Cerebellar nuclear complex (tissue), 1 donor: ENCODE measurements at regions not wholly inside any gene's neighbourhood (a gene's known extent, or its start where the extent isn't known, plus 50 kb on each side); places are given as distances from the start of the nearest gene placed in this dataset.

ENCODE experiments used
- DNase-seq, 2 experiments: peaks; one replicate each; lab custom pipeline; 2025; lab: John Stamatoyannopoulos, UW

DNA sequence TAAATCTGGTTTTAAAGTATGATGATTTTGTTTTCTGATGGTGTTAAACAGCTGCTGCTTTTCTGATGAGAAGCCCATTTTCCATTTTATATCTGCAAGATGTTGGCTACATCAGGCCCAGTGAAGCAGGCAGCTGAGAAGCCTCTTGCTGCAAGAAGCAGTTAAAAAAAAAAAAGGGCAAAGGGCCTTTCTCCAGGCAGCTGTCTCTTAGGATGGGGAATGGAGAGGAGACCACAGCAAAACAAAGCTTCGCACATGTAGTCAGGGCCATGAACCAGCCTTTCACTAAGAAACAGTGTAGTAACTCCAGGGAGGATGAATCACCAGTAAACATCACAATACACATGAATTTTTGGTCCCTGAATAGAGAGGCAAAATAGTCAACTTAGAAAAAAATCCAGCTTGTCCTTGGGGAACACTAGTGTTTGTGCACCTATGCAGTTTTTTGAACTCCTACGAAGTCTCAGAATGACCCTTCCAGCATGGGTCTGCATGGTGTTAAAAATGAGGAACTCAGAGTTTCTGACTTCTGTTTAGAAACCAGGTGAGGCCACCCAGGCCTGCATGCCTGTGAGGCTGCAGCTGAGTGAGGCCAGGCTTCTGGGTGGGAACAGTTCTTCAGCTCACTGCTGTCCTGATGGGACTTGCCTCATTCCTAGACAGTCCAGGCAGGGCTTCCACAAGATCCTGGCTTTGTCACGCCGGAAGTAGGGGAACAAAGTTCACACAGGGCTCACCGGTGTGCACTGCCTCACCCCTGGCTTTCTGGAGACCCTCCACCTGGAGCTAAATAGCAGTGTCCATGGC lies 518.7 kb downstream of the MCTP2 start:
- DNase-seq = no peak

- DNase-seq = no peak
Observed at GRCh38 chr15:94760348-94760747, 529.0 kb downstream of the MCTP2 start.

- DNase-seq = no peak
Observed at GRCh38 chr15:94761574-94761973, 530.2 kb downstream of the MCTP2 start.

DNA sequence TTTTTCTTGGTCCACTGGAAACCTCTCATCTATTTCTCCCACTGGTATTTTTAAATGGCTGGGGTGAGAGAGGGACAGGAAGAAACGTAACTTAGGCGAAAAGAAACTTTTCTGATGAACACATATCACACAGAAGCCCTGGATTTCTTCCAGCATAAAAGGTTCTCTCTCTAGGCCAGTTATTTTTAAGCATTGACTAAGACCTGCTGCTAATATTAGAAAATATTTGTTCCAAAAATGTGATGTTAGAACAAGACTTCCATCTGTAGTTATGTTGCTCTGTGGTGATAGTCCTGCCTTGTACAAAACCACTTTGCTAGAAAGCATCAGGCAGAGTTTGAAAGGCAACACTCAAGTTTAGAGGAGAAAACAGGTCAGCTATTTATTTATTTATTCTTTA lies 537.7 kb downstream of the MCTP2 start:
- DNase-seq = no peak

- no peak for DNase-seq
Observed at GRCh38 chr15:94770199-94770598, 538.8 kb downstream of the MCTP2 start.

DNA sequence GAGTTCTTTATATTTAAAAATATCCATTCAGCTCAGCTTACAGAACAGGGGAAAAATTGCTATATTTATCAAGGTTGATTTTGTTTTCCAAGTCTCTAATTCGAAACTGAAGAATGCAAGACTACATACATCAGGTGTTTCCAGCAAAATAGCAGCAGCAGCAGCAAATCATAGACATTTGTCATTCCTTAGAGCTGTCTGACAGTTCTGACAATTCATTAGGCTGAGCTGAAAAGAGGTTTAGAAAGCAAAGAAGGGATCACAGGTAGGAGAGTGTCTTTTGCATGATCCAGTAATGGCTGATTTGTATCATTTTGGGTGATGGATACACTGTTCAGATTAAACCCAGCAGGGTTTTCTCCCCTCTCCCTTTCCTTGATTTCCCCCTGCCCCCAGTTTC lies 545.7 kb downstream of the MCTP2 start:
- DNase-seq = no peak

DNA sequence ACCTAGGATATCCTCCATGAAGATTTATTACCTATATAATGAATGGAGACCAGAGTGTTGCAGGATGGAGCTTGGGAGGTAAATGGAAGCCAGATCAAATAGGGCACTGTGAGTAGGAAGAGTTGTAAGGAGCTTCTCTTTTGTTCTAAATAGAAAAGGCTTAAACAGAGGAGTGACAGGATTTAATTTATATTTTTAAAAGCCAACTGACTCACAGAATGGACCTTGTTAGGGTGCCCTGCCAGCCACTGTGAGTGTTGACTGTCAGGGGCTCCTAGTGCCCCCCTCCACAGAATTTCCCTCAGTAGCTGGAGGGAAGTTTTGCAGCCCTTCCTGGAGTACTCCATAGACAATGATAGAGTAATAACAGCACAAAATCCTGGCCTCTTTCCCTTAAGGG lies 547.5 kb downstream of the MCTP2 start:
- DNase-seq = no peak

DNA sequence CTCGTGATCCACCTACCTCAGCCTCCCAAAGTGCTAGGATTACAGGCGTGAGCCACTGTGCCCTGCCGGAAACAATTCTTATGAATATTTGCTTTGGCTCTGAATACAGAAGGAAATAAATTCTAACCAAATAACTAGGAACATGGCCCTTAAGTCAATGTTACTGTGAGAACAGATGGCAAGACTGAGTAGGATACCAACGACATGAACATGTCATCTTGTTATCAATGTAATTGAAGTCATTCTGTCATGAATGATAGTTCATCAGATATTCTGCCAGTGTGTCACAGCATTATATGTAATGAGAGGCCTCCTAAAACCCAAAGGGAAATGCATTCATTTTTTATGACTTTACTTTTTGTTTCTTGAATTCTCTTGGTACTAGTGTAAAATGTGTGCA lies 548.8 kb downstream of the MCTP2 start:
- DNase-seq = no peak

DNA sequence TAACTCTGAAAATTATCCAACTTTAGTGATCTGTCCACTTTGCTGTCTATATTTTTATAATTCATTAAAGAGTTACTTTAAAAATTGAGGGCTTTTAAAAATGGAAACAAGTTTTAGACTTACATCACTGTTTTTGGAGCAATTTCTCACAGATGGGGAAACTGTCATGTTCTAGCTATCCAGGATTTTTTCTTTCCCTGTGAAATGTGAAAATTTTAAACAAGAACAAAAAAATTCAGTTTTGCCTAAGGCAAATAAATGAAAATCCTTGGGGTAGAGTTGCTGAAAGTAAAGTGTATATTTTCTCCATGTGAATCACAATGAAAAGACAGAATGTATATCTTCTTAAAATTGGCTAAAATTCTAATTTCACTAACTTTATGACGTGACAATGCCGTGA lies 553.7 kb downstream of the MCTP2 start:
- DNase-seq = no peak

DNA sequence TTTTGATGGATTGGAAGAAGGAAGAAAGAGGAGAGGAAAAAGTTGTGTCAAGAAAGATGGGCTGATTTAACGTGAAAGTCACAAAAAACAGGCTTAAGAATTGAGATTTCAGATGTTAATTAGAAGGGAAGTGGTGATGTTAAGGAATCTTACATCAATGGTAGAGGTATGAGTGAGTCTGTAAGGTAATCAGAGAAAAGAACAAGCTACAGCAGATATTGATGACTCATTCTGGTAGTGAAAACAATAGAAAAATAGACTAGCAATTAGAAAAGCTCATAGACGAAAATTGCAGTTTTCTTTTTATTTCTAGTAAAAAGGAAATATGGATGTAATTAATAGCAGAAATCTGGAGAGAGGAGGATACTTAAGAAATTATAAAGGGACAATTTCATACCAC lies 559.6 kb downstream of the MCTP2 start:
- no peak for DNase-seq

DNA sequence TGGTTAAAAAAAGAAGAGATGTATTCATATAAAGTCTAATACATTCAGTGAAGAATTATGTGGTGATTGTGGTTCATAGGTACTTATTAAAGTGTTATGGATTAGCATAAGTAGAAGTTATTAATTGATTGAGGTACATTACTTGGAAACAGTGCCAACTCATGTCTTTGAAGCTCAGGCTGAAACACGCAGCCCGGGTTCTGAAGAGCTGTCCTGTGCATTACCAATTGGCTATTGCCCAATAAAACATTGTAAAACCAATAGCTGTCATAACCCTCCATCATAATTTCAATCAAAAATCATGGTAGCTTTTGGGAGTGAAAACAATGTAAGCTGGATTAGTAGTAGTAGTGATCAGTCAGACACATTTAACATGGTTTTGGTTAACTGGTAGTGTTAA lies 560.1 kb downstream of the MCTP2 start:
- DNase-seq = no peak

- DNase-seq = no peak
Observed at GRCh38 chr15:94792196-94792595, 560.8 kb downstream of the MCTP2 start.

- no peak for DNase-seq
Observed at GRCh38 chr15:94793207-94793606, 561.8 kb downstream of the MCTP2 start.

GRCh38 chr15:94793641-94794040 lies 562.3 kb downstream of the MCTP2 start:
- DNase-seq = no peak

DNA sequence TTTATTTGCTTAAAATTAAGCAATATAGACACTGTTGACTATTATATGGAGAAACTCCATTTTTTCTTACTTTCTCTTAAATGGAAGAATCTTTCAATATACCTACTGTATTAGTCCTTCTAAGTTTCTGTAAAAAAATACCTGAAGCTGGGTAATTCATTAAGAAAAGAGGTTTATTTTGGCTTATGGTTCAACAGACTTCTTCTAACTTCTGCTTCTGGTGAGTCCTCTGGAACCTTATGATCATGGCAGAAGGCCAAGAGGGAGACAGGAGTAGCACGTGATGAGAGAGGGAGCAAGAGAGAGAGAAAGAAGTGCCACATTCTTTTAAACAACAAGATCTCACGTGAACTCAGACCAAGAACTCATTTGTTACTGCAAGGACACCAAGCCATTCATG lies 573.3 kb downstream of the MCTP2 start:
- DNase-seq = no peak

GRCh38 chr15:94815110-94815731 lies 583.9 kb downstream of the MCTP2 start:
- DNase-seq = no peak

DNA sequence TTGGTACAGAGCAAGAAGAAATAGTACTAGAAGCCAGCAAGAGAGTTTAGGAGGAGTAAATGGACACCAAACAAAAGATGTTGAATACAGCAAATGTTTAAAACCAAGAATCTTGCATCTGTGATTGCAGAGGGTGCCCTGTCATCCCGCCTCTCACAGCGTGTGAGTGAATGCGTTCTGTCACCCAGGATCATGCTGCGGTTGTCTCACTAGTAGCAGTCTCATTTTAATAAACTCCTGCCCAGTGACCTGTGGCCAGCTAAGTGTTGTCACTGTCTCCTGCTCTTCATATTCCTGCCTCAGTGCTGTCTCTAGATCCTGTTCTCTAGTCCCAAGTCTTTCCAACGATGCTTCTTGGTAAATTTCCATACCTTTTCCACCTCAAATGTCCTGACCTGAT lies 584.6 kb downstream of the MCTP2 start:
- no peak for DNase-seq

DNA sequence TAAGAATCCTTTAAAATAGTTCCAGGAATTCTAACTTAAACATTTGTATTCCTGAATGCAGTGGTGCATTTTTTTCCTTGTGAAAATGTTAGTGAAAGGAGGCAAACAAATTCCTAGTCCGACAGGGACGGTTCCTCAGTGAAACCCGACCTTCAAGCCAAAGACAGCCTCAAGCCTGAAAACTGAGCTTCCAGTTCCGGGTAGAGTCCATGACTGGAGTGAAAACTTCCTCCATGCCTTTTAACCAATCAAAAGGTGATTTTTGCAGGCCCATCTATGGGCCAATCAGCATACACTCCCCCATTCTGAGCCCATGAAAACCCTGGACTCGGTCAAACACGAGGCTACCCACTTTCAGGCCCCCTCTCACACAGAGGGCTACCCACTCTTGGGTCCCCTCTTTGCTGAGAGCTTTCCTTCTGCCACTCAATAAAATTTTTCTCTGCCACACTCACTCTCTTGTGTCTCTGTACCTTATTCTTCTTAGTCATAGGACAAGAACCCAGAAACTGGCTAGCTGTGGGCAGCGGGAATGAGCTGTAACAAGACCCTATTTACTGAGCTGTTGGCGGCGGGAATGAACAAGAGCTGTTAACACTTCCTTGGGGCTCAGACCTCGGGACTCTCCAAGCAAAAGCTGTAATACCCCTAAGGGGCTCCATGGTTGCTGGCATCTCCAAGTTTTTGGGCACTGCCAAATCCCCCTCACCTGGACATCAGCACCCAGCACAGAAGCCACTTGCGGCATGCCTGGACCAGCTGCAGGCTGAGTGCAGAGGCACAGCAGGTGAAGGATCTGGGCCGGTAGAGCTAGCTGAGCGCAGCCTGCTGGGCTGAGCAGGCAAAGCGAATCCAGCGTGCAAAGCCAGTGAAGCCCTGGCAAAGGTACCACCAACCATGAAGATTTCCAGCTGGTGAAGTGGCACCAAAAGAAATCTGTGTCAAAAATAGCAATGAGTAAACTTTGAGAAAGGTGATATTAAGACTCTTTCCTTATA lies 598.8 kb downstream of the MCTP2 start:
- DNase-seq = no peak

- no peak for DNase-seq
Observed at GRCh38 chr15:94834000-94834399, 602.6 kb downstream of the MCTP2 start.

DNA sequence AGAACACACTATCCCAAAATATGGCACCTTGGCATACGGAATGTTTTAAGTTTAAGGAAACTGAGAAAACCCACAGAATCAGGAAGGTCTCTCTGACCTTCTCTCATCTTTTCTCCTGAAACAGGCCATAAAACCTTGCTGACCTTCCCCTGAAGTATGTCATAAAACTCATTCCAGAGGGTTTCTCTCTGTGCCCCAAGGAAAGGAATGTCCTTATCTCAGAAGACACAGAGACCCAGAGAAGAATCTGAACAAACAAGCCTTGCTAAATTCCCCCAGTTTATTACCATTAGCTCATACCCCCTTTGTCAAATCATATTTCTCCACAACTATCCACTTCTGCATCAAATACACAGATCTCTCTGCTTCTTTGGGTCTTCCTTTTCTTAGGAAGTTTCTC lies 603.1 kb downstream of the MCTP2 start:
- DNase-seq = no peak

DNA sequence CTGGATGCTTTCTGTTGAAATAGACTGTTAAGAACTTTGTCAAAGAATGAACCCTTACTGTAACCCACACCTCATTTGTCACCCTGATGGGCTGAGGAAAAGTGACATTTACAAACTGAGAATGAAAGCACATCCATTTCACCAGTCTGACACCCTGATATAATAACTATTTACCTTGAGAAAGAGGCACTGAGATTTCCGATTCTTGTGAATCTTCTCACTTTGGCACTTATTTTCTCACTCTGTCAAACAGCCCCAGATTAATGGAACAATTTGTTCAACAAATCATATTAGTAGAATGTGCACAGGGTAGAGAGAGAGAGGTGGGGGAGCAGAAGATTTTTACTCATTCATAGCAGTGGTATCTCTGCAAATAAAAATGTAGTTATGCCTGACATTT lies 606.9 kb downstream of the MCTP2 start:
- DNase-seq = no peak
